Lung microvascular endothelial cell (primary cell): ENCODE measurements at regions not wholly inside any gene's neighbourhood (a gene's known extent, or its start where the extent isn't known, plus 50 kb on each side); places are given as distances from the start of the nearest gene placed in this dataset.
"Not testable (repeated sequence)": the region's sequence is repeated elsewhere in the genome, so short reads cannot be mapped to it uniquely, and the experiment has no call there.

Experiments used
- DNase-seq, 2 donors: peaks; one replicate each; pipeline versions ENCODE4 v3.0.0 to v3.0.0-alpha.2; 2010; ENCODE audit warnings: low read depth in 2 of 2

DNA sequence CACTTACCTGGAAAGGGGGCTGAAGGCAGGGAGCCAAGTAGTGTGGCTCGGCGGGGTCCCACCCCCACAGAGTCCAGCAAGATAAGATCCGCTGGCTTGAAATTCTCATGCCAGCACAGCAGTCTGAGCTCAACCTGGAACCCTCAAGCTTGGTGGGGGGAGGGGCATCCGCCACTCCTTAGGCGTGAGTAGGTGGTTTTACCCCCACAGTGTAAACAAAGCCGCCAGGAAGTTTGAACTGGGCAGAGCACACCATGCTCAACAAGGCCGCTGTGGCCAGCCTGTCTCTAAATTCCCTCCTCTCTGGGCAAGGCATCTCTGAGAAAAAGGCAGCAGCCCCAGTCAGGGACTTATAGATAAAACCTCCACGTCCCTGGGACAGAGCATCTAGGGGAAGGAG is 156.3 kb downstream of the KBTBD8 start:
- no peak for DNase-seq

DNA sequence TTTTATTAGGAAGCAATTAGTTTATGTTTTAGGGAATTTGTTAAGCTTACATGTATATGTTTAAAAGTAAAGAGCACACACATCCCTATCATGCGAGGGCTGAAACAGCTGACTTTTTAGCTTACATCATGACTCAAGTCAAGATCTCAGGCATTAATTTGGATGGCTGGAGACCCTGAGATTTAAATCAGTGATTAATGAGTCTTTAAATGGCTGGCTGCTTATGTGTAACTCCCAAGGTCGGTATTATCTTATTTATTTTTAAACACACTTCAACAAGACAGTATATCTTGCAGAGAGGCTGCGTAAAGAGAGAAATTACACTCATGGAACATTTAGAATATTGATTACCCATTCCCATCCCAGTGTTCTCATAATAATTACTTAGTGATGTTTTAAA is 169.4 kb downstream of the KBTBD8 start:
- no peak for DNase-seq

DNA sequence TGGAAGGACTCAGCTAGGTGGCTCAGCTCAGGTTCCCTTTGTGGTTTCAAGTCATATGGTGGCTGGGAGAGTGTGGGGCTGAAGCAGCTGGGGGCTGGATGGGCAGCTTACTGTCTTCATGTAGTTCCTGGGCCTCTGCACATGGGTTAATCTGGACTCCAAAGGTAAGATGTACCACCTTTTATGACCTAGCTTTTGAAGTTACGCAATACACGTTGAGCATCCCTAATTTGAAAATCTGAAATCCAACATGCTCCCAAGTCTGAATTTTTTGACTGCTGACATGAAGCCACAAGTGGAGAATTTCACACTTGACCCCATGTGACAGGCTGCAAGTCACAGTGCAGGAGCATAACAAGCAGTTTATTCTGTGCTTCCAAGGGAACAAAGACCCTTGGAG is 173.7 kb downstream of the KBTBD8 start:
- no peak for DNase-seq

DNA sequence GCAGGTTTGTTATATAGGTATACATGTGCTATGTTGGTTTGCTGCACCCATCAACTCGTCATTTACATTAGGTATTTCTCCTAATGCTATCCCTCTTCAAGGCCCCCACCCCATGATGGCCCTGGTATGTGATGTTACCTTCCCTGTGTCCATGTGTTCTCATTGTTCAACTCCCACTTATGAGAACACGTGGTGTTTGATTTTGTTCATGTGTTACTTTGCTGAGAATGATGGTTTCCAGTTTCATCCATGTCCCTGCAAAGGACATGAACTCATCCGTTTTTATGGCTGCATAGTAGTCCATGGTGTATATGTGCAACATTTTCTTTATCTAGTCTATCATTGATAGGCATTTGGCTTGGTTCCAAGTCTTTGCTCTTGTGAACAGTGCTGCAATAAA is 175.0 kb downstream of the KBTBD8 start:
- not testable (repeated sequence) for DNase-seq

DNA sequence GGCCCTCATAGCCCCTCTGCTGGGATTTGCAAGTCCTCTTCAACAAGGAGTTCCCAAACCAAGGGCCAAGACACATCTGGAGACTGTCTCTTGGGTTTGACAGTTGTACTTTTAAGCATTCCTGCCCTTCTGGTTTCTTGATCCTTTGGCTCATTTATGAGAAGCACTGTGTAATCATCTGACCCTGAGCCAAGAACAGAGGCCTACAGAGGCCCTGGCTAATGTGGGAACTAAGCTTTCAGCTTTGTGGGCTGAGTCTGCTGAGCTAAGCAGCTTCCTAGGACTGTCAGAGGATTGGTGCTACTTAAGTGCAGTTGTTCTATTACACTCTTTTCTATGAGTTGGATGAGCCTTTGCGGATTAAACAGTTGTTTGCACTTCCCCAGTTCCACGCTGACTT is 178.3 kb downstream of the KBTBD8 start:
- DNase-seq = no peak

DNA sequence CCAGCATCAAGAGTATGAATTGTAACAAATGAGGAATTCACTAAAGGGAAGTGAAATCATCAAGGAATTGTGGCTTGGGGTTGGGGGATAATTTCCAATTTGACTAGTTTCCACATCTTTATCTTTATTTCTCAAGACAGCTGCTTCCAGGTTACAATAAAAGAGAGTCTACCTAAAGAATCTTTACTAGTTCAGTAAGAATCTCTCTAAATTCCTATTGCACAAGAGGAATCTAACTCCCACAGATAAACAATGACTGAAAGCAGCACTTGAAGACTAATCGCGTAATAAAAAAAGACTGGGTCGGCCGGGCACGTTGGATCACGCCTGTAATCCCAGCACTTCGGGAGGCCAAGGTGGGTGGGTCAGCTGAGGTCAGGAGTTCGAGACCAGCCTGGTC is 194.4 kb downstream of the KBTBD8 start:
- no peak for DNase-seq

DNA sequence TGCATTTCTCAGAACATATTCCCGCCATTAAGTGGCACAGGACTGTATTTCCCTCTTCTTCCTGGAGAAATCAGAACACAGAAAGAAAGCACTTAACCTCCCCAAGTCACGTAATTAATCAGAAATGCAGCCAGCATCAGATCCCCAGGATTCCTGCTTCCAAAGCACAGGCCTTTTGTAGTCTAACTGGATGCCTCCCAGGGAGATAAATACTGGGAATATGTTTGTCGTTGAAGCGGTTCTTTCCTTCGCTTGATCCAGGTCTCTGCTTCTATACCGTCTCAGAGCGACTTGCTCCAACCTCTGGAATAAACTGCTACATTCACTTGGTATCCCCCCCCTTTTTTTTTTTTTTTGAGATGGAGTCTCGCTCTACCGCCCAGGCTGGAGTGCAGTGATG is 198.6 kb downstream of the KBTBD8 start:
- DNase-seq = no peak

DNA sequence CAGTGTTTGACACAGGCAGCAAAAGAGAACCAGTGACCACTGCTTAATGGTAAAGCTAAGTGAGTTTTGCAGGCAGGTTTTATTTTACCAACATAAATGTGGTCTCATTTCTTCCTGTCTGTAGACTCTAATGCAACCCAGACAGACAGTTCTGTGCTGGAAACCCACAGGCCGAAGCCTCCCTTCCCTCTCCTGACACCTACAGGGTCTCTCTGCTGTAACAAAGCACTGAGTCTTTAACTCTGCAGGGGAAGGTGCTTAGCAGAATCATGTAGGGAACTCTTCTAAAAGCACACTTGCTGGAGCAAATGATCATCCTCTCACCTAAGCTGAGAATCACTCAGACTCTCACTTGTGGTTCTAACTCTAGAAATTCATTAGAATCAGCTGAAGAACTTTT is 200.3 kb downstream of the KBTBD8 start:
- no peak for DNase-seq

DNA sequence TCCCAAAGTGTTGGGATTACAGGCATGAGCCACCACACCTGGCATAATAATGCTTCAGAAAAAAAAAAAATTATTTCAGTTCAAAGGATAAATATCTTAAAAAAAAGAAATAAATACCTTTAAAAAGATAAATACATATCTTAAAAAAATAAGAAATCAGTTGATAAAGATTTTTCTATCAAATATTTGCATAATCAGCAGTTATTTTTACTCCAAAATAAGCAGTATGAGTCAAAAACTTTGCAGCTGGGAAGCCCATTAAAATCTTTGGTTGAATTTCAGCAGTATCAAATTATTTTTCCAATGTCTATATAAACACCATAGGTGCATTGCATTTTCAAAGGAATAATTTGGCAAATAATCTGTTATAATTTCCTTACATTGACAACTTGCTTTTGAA is 202.5 kb downstream of the KBTBD8 start:
- no peak for DNase-seq

DNA sequence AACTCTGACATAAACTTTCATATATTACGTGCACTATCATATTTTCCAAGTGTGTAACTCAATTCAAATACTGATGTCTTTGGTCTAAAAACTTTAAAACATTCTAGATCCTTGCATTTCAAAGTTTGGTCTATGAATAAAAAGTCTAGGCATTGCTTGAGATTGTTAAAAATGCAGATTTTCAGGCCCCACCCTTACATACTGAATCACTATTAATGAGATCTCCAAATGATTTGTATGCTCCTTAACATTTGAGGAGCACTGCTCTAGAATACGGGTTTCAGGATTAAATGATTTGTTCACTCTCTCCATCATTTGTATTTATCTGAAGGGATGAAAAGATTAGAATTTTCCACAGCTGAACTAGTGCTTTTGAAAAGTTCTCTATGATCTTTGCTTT is 202.9 kb downstream of the KBTBD8 start:
- no peak for DNase-seq

DNA sequence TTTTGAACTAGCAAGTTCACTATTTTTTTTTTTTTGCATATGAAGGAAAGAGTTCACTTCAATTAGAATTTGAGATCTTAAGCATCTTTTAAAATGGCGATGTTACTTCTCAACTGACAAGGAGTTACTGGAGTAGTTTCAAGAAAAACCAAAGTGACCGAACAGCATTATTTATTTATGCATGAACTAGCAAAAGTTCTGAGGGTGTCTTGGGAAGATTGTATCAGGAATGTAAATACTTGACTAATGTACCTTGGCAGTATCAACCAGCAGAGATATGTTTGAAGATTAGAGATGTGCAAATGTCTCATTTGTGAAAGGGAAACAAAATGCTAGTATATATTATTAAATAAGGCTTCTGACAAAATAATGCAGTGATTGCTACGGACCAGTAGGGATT is 203.9 kb downstream of the KBTBD8 start:
- DNase-seq = no peak

DNA sequence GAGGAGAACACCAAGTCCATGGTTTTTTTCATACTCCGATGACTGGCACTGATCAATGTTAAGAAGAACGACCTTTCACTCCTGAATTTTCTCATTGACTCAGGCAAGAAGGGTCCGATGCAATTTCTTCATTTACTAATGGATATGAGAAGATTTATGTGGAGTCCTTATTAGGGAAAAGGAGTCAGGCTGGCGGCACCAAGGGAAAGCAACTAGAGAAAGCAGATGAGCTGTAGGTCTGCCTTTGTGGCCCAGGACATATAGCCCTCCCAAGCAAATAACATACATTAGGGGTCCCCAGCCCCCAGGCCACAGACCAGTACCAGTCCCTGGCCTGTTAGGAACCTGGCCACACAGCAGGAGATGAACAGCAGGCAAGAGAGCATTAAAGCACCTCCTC is 206.8 kb downstream of the KBTBD8 start:
- no peak for DNase-seq

DNA sequence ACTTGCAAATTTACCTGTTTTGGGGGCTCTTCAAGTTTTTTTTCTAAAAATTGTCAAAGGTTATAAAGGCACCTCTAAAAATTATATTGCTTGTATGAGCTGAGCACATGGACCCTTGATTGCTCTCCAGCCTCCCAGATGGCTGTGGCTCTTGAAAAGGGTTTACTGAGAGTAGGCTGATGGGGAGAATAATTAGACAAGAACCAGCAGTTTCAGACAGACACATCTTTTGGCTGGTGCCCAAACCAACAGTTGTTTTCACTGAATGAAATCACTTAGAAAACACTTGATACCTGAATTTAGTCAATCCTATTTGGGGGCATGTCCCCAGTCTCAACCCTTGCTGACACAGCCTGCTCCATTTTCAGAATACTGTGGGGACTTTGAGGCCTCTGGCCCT is 217.6 kb downstream of the KBTBD8 start:
- no peak for DNase-seq

DNA sequence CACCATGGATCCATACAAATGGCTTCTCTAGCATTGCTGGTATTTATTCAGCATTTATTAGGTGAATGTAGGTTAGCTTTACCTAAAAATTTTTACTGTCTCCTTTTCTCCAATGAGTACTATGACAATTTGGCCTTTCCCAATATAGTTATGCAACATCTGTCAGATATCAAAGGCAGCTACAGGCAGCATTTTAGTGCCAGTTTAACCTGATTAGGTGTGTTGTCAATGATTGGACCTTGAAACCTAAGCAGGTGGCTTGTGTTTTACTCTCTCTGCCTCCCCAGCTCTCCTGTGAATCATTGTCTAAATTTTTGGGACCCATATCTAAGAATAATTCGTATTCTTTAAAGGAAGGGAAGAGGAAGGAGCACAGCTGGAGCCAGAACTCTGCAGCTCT is 228.9 kb downstream of the KBTBD8 start:
- no peak for DNase-seq

DNA sequence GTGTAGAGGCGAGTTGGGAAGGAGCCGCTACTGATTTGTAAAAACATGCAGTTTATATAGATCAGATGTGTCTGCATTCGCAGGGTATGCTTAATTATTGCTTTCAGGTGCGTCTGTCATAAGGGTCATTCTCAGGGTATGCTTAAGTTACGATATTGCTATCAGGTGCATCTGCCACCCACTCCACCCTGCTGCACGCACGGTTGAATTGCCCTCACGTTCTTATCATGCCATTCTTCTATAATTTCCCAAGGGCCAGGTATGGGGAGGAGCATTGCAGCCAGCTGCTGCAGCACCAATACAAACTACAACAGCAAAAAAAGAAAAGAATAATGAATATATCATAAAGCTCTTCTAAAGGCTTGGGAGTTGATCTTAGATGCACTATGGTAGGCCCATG is 230.0 kb downstream of the KBTBD8 start:
- no peak for DNase-seq

DNA sequence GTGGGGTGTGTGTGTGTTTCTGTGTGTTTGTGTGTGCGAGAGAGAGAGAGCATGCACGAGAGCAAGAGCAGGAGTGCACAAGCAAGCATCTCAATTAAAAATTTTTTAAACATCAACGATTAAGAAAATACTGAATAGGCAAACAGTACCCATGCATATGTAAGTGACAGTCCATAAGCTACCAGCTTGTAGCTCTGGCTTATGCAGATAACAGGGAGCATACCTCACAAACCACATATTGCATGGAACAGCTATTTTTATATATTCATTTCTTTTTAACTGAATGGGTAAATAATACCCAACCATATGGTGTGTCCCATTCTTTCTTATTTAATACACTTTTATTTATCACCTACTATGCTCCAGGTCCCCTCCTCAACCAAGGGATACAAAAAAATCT is 234.5 kb downstream of the KBTBD8 start:
- no peak for DNase-seq

DNA sequence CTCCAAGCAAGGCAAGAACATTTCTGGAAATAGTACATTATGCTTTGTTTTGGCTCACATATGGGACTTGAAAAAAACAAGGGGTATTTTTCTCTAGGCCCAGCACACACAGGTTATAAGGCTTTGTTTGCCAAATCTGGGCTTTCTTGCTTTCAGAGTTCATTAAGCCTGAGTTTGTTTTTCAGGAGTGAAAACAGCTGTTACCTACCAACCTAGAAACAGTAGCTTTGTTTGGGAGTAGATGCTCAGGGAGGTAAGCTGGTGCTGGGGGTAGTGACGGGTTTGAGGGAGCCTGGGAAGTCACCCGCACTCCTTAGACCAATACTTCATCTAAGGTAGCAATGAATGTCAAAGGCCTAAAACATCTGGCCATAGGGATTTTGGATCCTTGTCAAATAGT is 241.2 kb downstream of the KBTBD8 start:
- no peak for DNase-seq

DNA sequence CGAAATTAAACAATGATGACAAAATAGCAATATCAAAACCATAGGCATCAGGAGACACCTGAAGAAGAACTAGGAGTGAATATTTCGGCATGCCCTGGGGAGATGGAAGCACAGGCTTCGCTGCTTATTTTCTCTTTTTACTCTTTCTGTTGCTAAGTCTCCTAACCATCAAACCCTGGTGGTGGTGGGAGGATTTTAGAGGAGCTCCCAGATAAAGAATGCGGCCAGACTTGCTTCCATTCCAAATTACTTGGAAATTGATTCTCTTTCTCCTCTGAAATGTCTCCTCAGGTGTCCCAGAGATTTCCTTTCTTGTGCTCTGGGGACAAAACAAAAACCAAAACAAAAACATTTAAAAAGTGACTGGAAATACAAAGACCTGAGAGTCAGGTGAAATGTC is 243.0 kb downstream of the KBTBD8 start:
- DNase-seq = no peak

DNA sequence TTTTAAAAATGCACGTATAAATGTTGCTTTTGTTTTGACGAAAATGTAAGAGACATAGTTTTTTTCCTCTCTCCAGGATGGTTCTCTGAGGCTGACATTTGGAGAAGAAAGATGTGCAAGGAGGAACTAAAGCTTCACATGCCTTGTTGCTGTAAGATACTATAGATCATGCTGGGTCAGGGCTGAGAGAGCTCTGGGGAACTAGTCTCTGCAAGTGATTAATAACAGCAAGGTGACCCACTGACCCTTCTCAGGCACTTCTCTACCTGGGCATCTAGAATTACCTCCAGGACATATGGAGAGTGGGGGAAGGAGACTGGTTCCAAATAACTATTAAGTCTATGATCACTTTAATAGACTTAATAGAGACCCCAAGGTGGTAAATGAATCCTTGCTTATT is 246.0 kb downstream of the KBTBD8 start:
- DNase-seq = no peak

DNA sequence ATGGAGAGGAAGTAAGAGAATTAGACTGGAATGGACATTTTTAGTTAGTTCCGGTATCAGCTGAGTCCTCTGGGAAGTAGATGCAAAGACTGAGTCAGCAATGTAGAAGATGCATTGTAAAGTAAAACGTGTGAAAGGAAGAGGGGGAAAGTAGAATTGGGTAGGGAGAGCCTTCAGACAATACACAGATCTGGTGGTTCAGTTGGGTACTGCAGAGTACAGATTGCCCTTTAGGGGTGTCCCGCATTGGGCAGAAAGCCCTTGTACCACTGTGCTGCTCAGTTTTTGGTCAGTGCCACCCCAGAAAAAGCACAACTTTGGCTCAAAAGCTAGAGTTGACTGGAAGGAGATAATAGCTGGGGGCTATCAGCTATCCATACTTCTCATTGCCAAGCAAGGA is 247.4 kb downstream of the KBTBD8 start:
- no peak for DNase-seq

DNA sequence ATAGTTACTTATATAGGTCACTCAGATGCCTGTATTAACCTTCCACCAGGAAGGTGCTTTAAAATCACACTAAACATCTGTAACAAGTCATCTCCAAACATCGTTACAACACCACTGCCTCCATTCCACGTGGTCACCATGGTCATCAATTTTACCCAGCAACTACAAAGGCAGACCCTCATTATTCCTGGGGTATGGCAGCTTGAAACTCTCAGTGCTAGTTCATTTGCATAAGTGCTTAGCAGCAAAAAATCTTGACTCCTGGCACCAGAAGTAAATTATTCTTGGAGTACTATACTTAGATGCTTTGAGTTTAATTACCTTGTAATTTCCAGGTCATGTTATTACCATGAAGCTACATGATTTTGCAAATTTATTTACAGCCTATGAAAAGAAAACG is 250.6 kb downstream of the KBTBD8 start:
- no peak for DNase-seq

DNA sequence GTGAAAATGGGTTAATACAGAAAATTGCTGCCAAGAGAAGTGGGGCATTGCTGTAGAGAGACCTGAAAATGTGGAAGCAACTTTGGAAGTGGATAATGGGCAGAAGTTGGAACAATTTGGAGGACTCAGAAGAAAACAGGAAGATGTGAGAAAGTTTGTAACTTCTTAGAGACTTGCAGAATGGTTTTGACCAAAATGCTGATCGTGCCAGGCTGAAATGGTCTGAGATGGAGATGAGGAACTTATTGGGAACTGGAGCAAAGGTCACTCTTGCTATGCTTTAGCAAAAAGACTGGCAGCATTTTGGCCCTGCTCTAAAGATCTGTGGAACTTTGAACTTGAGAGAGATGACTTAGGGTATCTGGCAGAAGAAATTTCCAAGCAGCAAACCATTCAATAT is 254.8 kb downstream of the KBTBD8 start:
- not testable (repeated sequence) for DNase-seq

DNA sequence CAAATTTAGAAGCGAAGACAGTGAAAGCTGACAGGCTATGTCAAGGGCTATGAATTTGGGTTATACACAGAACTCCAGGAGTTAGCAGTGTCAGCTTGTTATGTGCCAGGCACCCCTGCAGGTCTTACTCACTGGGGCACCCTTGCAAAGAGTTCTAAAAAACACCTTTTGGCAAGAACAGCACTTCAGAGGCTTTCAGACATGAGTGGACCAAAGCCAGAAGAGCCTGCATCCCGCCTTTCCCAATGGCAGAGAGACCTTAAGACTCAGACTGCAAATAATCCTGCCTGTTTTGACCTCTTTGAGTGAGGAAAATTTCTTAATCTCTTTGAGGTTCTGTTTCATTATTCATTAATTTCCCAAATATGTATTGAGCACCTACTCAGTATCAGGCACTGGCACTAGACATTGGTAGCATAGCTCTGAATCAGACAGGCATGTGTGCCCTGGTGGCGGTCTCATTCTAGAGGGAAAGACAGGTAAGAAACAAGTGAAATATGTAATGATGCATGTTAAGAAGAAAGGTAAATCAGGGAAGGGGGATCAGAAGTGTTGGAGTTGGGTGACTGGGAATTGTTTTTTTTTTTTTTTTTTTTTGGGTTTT is 280.0 kb downstream of the KBTBD8 start:
- no peak for DNase-seq

DNA sequence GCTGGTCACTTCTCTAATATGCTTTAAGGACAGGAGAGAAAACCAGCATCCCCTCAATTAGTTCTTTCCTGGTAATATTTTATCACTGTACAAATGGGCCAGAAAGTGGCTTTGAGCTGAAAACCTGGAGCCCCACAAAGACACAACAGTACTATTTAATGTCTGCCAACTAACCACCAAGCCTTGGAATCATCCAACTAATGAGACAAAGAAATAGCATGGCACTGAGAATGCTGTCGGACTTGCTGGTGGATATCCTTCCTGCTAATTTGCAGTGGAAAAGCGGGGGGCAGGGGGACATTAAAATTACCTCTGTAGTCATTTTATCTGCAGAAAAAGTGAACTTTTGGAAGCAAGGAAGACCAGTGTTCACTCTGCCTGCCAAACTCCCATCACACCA is 288.5 kb downstream of the KBTBD8 start:
- DNase-seq = no peak
